HFFc6 (cell line): ENCODE measurements at regions not wholly inside any gene's neighbourhood (a gene's known extent, or its start where the extent isn't known, plus 50 kb on each side); places are given as distances from the start of the nearest gene placed in this dataset.

Experiments
- DNase-seq: peaks from one replicate; pipeline ENCODE4 v3.0.0-alpha.2; 2018
- H3K27ac Mint-ChIP-seq: 2 replicates; pipeline ENCODE4 v1.8.0; 2020; ENCODE audit warnings: mild to moderate bottlenecking, mixed read lengths
- H3K27me3 Mint-ChIP-seq: 2 replicates; pipeline ENCODE4 v1.8.0; 2021; ENCODE audit warnings: mild to moderate bottlenecking, moderate library complexity, mixed read lengths; ENCODE audit not compliant: insufficient read depth
- H3K36me3 Mint-ChIP-seq: 2 replicates; pipeline ENCODE4 v1.8.0; 2021; ENCODE audit warnings: low read depth, mixed read lengths
- H3K4me1 Mint-ChIP-seq: 2 replicates; pipeline ENCODE4 v1.8.0; 2020; ENCODE audit warnings: low read depth, mixed read lengths
- H3K4me3 Mint-ChIP-seq: 2 replicates; pipeline ENCODE4 v1.8.0; 2020; ENCODE audit warnings: mild to moderate bottlenecking, moderate library complexity, mixed read lengths
- H3K9me3 Mint-ChIP-seq: 2 replicates; pipeline ENCODE4 v1.8.0; 2020; ENCODE audit warnings: mild to moderate bottlenecking, mixed read lengths
- TF ChIP-seq, protein P1 (sequence below): fragments of 200-600 bp; sonication (generic); IDR thresholded peaks from 2 replicates; pipeline ENCODE4 v1.5.0; 2021; ENCODE audit warnings: antibody characterized with exemption, mild to moderate bottlenecking

DNA sequence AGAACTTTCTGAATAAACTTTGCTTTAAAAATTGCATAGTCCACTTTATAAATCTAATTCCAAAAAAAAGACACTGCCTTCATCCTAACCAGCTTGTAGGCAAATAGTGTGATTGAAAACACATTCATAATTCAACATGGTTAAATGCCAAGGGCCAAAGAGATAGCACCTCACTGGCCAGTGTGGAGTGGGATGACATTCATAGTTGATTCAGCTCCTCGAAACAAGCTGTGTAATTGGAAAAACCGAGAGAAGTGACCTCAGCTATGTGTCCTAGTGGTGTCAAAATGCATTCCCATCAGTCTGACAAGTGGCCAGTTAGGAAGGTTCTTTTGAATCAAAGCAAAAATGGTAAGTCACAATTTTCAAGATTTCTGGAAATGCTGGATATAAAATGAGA lies 1068.5 kb upstream of the CELF4 start:
- Mint-ChIP-seq H3K4me1 (no peaks in the 10 kb centered on the region), H3K27ac (no peak overlapping the region), H3K36me3 (0 out of 2 replicates have a peak, but pooled peaks cover 3% of the 10 kb centered on the region), H3K4me3 (no peak overlapping the region), H3K9me3 (peaks cover 21% of the 10 kb centered on the region), H3K27me3 (no peaks in the 10 kb centered on the region)
- TF ChIP-seq, protein P1, sequence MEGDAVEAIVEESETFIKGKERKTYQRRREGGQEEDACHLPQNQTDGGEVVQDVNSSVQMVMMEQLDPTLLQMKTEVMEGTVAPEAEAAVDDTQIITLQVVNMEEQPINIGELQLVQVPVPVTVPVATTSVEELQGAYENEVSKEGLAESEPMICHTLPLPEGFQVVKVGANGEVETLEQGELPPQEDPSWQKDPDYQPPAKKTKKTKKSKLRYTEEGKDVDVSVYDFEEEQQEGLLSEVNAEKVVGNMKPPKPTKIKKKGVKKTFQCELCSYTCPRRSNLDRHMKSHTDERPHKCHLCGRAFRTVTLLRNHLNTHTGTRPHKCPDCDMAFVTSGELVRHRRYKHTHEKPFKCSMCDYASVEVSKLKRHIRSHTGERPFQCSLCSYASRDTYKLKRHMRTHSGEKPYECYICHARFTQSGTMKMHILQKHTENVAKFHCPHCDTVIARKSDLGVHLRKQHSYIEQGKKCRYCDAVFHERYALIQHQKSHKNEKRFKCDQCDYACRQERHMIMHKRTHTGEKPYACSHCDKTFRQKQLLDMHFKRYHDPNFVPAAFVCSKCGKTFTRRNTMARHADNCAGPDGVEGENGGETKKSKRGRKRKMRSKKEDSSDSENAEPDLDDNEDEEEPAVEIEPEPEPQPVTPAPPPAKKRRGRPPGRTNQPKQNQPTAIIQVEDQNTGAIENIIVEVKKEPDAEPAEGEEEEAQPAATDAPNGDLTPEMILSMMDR = no peak
- DNase-seq = no peak

DNA sequence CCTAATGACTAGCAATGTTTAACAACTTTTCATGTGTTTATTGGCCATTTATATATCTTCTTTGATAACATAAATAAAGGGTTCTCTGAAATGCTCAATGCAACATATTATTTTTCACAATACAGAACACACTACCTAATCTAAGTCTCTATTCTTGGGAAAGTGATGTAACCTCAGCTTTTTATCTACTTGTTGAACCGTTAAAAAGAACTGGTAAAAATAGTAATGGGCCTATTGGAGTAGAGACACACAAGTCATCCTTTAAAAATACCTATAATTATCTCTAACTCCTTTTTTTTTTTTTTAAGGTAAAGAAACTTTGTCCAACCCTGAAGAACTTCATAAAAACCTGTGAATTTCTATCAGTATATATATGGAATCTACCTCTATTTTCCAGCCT lies 1067.7 kb upstream of the CELF4 start:
- TF ChIP-seq, protein P1 = no peak
- no peak for DNase-seq
- Mint-ChIP-seq H3K4me3 (no peak overlapping the region), H3K36me3 (no peaks in the 10 kb centered on the region), H3K4me1 (no peaks in the 10 kb centered on the region), H3K9me3 (peaks cover 17% of the 10 kb centered on the region), H3K27ac (no peak overlapping the region), H3K27me3 (no peaks in the 10 kb centered on the region)

DNA sequence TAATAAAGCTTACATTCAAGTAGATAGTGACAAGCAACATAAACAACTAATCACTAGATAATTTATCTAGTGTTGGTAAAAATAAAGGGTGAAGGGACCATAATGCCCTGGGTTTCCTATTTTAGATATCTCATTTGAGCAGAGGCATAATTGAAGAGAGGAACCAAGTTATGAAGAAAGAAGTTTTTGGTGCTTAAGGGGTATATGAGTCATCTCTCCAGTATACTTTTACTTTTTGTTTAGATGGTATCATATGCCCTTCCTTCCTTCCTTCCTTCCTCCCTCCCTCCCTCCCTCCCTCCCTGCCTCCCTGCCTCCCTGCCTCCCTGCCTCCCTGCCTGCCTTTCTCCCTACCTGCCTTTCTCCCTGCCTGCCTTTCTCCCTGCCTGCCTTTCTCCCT lies 1053.5 kb upstream of the CELF4 start:
- no peak overlapping the region for H3K27ac Mint-ChIP-seq
- no peaks in the 10 kb centered on the region for H3K36me3 Mint-ChIP-seq
- H3K9me3 Mint-ChIP-seq = peaks cover 36% of the 10 kb centered on the region
- DNase-seq = no peak
- H3K27me3 Mint-ChIP-seq = no peaks in the 10 kb centered on the region
- H3K4me1 Mint-ChIP-seq = no peaks in the 10 kb centered on the region
- H3K4me3 Mint-ChIP-seq = no peak overlapping the region
- TF ChIP-seq, protein P1 = no peak

DNA sequence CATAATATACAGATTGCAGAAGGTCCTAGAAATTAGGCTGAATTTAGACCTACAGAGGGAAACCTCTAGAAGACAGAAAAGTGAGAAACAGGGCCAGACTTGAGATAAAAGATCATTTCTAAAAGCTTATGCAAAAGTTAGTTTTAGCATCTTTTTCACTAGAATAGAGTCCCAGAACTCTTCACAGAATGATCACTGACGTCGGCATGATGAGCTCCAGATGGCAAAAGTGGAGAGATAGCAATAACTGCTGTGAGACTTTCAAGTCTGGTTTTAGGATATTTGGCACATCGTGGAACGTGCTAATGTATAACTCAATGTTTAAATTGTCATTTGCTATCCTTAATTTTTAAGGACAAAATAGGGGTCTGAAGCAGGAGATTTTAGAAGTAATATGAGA lies 1050.7 kb upstream of the CELF4 start:
- Mint-ChIP-seq H3K4me1 (no peaks in the 10 kb centered on the region), H3K9me3 (peaks cover 32% of the 10 kb centered on the region), H3K27me3 (no peaks in the 10 kb centered on the region), H3K36me3 (no peaks in the 10 kb centered on the region), H3K4me3 (no peak overlapping the region), H3K27ac (no peak overlapping the region)
- no peak for DNase-seq
- TF ChIP-seq, protein P1 = no peak

DNA sequence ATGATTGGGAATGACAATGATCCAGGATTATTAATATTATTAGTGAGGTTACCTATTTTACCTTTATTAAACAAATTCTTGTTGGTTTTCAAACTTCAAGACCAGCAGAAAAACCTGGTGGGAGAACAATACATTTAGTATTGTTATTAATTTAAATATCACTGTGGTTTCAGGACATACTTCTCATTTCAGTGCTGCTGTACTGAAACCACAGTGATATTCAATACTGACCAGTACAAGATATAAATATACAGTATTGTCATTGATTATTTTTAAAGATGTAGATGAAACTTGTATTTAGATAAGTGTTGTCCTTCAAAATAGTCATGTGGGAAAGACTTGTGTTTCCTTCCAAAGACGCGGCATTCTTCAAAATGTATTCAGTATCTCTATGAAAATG lies 1047.3 kb upstream of the CELF4 start:
- Mint-ChIP-seq H3K4me3 (no peak overlapping the region), H3K27me3 (no peaks in the 10 kb centered on the region), H3K4me1 (no peaks in the 10 kb centered on the region), H3K27ac (no peak overlapping the region), H3K9me3 (peaks cover 36% of the 10 kb centered on the region), H3K36me3 (no peaks in the 10 kb centered on the region)
- no peak for DNase-seq
- TF ChIP-seq, protein P1 = no peak
